RWPE1 (cell line): ENCODE measurements at regions not wholly inside any gene's neighbourhood (a gene's known extent, or its start where the extent isn't known, plus 50 kb on each side); places are given as distances from the start of the nearest gene placed in this dataset.

Experiments used
- CTCF ChIA-PET: fragments of 350-600 bp; sonication (Branson Sonifier 250); formaldehyde crosslinking; extraction: SDS; loops from one replicate; lab custom pipeline; 2021; lab: Yijun Ruan, JAX
- POLR2A ChIA-PET: fragments of 400-600 bp; formaldehyde crosslinking; extraction: SDS; loops from one replicate; lab custom pipeline; 2020; ENCODE audit warnings: antibody characterized with exemption; ENCODE audit not compliant: low non-redundant PET; lab: Yijun Ruan, JAX
- DNase-seq: peaks from one replicate; pipeline ENCODE4 v3.0.0; 2012; ENCODE audit warnings: low spot score
- H3K27ac ChIP-seq: fragments of 450-650 bp; 2 replicates; pipeline ENCODE4 v1.5.1; 2017
- CTCF ChIP-seq: fragments of 450-650 bp; conservative IDR thresholded peaks from 2 replicates; pipeline ENCODE4 v1.5.1; 2017; ENCODE audit warnings: low read depth, mild to moderate bottlenecking

- ChIA-PET POLR2A (no interaction called here), CTCF (no interaction called here)
Measured at GRCh38 chr11:11081776-11082175, 223.9 kb upstream of the ZBED5 start.

GRCh38 chr11:11081288-11081687, 223.4 kb upstream of the ZBED5 start:
- H3K27ac ChIP-seq: no peak overlapping the region
- ChIA-PET CTCF (no interaction called here), POLR2A (no interaction called here)
- no peak for DNase-seq
- no peak for TF ChIP-seq CTCF

More at GRCh38 chr11:11081776-11082175, 223.9 kb upstream of the ZBED5 start:
- no peak for TF ChIP-seq CTCF
- DNase-seq: no peak
- no peak overlapping the region for H3K27ac ChIP-seq

- no peak for DNase-seq
Measured at GRCh38 chr11:11078344-11079086, 220.7 kb upstream of the ZBED5 start.

GRCh38 chr11:11077898-11078297, 220.0 kb upstream of the ZBED5 start:
- DNase-seq: no peak

More at GRCh38 chr11:11078344-11079086, 220.7 kb upstream of the ZBED5 start:
- ChIA-PET CTCF (interaction anchor here (1.0 kb wide), 1 partner anchor 41 kb away, joined by 3 read pairs; no protein-coding TSS in a partner anchor), POLR2A (no interaction called here)
- TF ChIP-seq CTCF: no peak
- no peak overlapping the region for H3K27ac ChIP-seq

GRCh38 chr11:11076879-11077278, 219.0 kb upstream of the ZBED5 start:
- no peak overlapping the region for H3K27ac ChIP-seq
- POLR2A ChIA-PET: no interaction called here
- CTCF ChIA-PET: no interaction called here
- no peak for DNase-seq
- no peak for TF ChIP-seq CTCF

More at GRCh38 chr11:11077898-11078297, 220.0 kb upstream of the ZBED5 start:
- no peak overlapping the region for H3K27ac ChIP-seq
- CTCF ChIA-PET: interaction anchor here (1.0 kb wide), 2 partner anchors 41 to 131 kb away, joined by 3 read pairs; no protein-coding TSS in a partner anchor
- POLR2A ChIA-PET: no interaction called here
- no peak for TF ChIP-seq CTCF

GRCh38 chr11:11076276-11076675, 218.4 kb upstream of the ZBED5 start:
- ChIA-PET POLR2A (no interaction called here), CTCF (interaction anchor here (0.8 kb wide), 1 partner anchor 248 kb away, joined by 3 read pairs; no protein-coding TSS in a partner anchor)
- no peak for DNase-seq
- no peak for TF ChIP-seq CTCF
- no peak overlapping the region for H3K27ac ChIP-seq
